ENCODE measurements at regions not wholly inside any gene's neighbourhood (a gene's known extent, or its start where the extent isn't known, plus 50 kb on each side); places are given as distances from the start of the nearest gene placed in this dataset.
A peak's percentile ranks its signal among the peaks of the same experiment; 100 is the strongest.

- TF ChIP-seq CTCF (IDR thresholded peaks at IDR 0.05; ENCODE audit: insufficient read depth, low read length, severe bottlenecking), result no peak
- FAIRE-seq (peak; percentile 18), DNase-seq (ENCODE audit: low read depth) (no peak)
- Histone ChIP-seq H3K27me3 (ENCODE audit: control insufficient read depth, insufficient read depth, low read length) (peaks cover 2% of the 10 kb centered on the region), H3K36me3 (ENCODE audit: control insufficient read depth, insufficient read depth, low read length) (no peaks in the 10 kb centered on the region), H3K4me3 (ENCODE audit: low read depth, low read length) (no peak overlapping the region)
Measured at GRCh38 chr6:168226061-168226752, 93.4 kb downstream of the DACT2 start.

DNA sequence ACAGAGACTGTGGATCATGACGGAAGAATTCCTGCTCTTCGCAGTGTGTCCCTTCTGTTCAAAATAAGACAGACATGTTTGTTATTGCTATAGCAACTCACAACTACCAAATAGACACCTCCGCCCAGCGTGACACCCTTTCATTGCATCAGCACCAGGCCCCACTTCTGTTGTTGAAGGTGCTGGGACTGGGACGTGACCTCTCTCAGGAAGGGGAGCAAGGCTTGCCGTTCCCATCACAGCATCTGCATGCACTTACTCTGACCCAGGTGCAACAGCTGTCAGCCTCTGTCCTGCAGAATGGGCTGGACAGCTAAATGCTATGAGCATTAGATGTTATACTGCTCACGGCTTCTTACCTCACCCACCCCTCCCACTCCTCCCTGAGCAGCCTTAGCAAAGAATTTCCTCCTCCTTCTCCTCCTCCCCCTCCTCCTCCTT lies 94.1 kb downstream of the DACT2 start:
- H3K27me3 ChIP-seq (ENCODE audit: control insufficient read depth, insufficient read depth, low read length), result peaks cover 2% of the 10 kb centered on the region
- FAIRE-seq (no peak), DNase-seq (ENCODE audit: low read depth) (no peak)

GRCh38 chr6:168223755-168224154 lies 95.8 kb downstream of the DACT2 start:
- Histone ChIP-seq H3K36me3 (ENCODE audit: control insufficient read depth, insufficient read depth, low read length) (no peaks in the 10 kb centered on the region), H3K4me3 (ENCODE audit: low read depth, low read length) (no peak overlapping the region), H3K27me3 (ENCODE audit: control insufficient read depth, insufficient read depth, low read length) (peaks cover 2% of the 10 kb centered on the region)
- DNase-seq (ENCODE audit: low read depth) (no peak), FAIRE-seq (no peak)
- TF ChIP-seq CTCF (IDR thresholded peaks at IDR 0.05; ENCODE audit: insufficient read depth, low read length, severe bottlenecking), result no peak

More for the DNA sequence above, 94.1 kb downstream of the DACT2 start:
- no peaks in the 10 kb centered on the region for H3K36me3 ChIP-seq (ENCODE audit: control insufficient read depth, insufficient read depth, low read length)
- H3K4me3 ChIP-seq (ENCODE audit: low read depth, low read length), result no peak overlapping the region
- no peak for TF ChIP-seq CTCF (IDR thresholded peaks at IDR 0.05; ENCODE audit: insufficient read depth, low read length, severe bottlenecking)

DNA sequence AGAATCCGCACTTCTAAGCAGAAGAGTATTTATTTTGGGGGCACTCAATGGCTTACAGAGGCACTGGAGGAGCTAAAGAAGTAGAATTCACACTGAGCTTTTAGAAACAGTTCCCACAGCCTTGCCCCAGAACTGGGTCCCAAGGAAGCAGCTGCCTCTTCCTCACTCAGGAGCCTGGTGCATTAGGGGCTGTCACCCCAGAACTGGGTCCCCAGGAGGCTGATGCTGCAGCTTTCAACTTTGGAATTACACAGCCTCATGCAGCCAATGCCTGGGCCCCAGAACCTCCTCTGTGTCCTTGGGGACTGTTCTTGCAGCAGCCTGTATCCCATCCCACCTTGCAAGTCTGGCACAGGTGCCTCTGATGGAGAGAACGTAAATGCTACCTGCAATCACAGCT lies 96.4 kb downstream of the DACT2 start:
- DNase-seq (ENCODE audit: low read depth) (no peak), FAIRE-seq (no peak)
- Histone ChIP-seq H3K4me3 (ENCODE audit: low read depth, low read length) (no peak overlapping the region), H3K27me3 (ENCODE audit: control insufficient read depth, insufficient read depth, low read length) (peaks cover 2% of the 10 kb centered on the region), H3K36me3 (ENCODE audit: control insufficient read depth, insufficient read depth, low read length) (no peaks in the 10 kb centered on the region)
- TF ChIP-seq CTCF (IDR thresholded peaks at IDR 0.05; ENCODE audit: insufficient read depth, low read length, severe bottlenecking), result no peak

DNA sequence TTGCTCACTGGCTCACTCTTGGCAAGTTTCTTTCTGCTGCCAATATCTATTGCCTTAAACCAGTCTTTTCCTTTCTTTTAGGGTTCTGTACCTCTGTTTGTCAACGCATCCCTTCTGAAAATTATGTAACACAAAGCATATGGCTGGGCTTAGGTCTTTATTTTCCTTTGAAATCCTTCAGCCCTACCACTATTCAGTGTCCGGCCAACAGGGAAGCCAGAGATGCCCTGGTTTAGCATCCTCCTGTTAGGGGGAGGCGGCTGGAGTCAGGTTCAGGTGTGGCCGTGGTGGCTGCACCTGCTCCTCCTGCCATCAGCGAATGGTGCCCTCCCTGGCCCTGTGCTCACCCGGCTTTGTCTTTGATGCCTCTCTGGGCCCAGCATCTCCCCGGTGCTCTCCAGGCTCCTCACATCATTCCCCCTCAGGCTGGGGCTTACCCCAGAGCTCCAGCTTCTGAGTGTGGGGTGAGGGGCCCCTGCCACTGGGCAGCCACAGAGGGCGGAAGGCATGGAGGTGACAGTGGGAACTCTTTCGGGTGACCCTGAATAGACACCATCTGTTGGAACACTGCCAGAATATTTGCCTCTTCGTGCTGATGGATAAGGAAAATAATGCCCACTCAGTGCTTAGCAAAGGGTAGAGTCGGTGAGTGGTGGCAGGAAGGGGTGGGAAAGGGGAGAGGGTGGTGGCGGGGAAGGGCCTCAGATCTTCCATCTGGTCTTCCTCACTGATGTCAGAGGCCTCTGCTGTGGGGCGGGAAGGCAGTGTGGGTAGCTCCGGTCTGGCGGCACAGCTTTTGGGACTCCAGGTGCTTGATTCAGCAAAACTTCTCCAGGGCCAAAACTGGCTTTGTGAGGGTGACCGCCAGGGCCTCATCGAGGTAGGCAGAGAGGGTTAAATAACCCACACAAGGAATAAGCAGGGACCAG lies 97.2 kb downstream of the DACT2 start:
- no peaks in the 10 kb centered on the region for H3K36me3 ChIP-seq (ENCODE audit: control insufficient read depth, insufficient read depth, low read length)
- TF ChIP-seq CTCF (IDR thresholded peaks at IDR 0.05; ENCODE audit: insufficient read depth, low read length, severe bottlenecking), result no peak
- DNase-seq (ENCODE audit: low read depth) (no peak), FAIRE-seq (no peak)
- H3K27me3 ChIP-seq (ENCODE audit: control insufficient read depth, insufficient read depth, low read length), result peaks cover 2% of the 10 kb centered on the region
- H3K4me3 ChIP-seq (ENCODE audit: low read depth, low read length), result no peak overlapping the region
